Mucosa of rectum (tissue), 2 donors: ENCODE measurements at regions not wholly inside any gene's neighbourhood (a gene's known extent, or its start where the extent isn't known, plus 50 kb on each side); places are given as distances from the start of the nearest gene placed in this dataset.
A peak's percentile ranks its signal among the peaks of the same experiment; 100 is the strongest.

Experiments used
- H3K27ac ChIP-seq, 2 donors: one replicate each; pipeline ENCODE4 v1.7.0; 2013; ENCODE audit warnings: inconsistent platforms in 2 of 2, low read depth in 2 of 2, low read length in 2 of 2
- H3K27me3 ChIP-seq, 2 donors: one replicate each; pipeline ENCODE4 v1.7.0; 2013; ENCODE audit warnings: low read length in 2 of 2; ENCODE audit not compliant: control insufficient read depth in 2 of 2, insufficient read depth in 2 of 2
- H3K36me3 ChIP-seq, 2 donors: one replicate each; pipeline ENCODE4 v1.7.0; 2013; ENCODE audit warnings: low read length in 2 of 2; ENCODE audit not compliant: control insufficient read depth in 2 of 2, insufficient read depth in 2 of 2
- H3K4me1 ChIP-seq, 2 donors: one replicate each; pipeline ENCODE4 v1.7.0; 2013; ENCODE audit warnings: low read length in 2 of 2, mild to moderate bottlenecking in 1 of 2; ENCODE audit not compliant: control insufficient read depth in 2 of 2, insufficient read depth in 2 of 2
- H3K4me3 ChIP-seq, 2 donors: one replicate each; pipeline ENCODE4 v1.7.0; 2013; ENCODE audit warnings: low read length in 2 of 2
- H3K9ac ChIP-seq, 2 donors: one replicate each; pipeline ENCODE4 v1.7.0; 2013; ENCODE audit warnings: low read length in 2 of 2, low read depth in 1 of 2, mild to moderate bottlenecking in 1 of 2
- H3K9me3 ChIP-seq, 2 donors: one replicate each; pipeline ENCODE4 v1.7.0; 2013; ENCODE audit warnings: low read length in 2 of 2; ENCODE audit not compliant: control insufficient read depth in 2 of 2
- donor health status: healthy.
- donor health status: Normal muscosa, but diverticular disease.

DNA sequence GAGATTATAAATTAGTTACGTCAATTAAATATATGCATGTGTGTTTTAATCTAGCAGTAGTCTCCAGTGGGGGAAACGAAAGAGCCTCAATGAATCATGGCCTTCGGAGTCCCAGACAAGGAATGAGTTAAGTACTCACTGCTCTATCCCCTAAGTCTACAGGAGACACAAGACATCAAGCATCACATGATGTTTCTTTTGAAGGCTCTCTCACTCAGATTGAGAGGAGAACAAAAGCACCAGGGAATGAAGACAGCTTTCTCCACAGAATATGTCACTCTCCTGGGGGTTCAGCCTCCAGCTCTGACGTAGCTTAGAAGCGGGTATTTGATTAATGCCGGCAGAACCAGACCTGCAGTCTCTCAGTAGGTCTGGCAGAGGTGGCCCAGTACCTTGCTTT lies 381.4 kb downstream of the ACTL7B start:
- Histone ChIP-seq H3K9ac (no peak overlapping the region), H3K4me1 (peaks cover 21 to 38% of the 10 kb centered on the region in 2 donors), H3K36me3 (no peaks in the 10 kb centered on the region), H3K27ac (no peak overlapping the region), H3K9me3 (no peaks in the 10 kb centered on the region), H3K27me3 (no peaks in the 10 kb centered on the region), H3K4me3 (no peak overlapping the region)

DNA sequence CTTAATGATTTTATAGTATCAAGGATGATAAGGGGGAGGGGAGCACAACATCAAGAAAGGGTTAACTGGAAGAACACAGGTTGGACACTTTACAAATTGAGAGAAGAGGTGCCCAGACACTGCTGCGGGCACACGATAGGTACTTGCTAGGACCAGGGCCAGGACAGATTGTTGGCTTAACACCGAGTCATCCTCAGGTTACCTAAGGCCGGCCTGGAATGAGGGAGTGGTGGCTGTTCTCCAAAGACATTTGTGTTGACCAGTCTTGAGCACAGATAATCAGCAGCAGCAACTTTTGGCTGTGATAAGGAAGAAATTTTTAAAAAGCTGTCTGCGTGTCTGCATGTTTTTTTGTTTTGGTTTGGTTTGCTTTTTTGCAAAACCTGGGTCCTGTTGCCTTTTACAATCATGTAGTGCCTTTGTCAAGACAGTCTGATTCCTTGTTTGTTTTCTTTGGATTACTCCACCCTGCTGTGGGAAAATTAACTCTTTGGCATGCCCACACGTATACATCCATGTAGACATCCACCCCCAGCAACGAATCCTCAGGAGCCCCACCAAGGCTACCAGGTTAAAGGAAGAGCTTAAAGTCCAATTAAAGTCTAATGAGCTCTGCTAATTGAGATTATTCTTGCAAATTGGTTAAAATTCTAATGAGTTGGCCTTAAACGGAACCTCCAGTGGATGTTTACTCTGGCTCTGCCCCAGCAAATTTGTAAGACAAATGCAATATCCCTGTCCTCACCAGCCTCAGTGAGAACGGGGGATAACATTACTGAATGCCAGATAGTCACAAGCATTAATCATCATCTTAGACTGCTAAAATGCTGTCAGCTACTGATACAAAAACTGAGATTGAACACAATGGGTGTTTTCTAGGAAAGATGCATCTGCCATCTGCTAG lies 382.3 kb downstream of the ACTL7B start:
- H3K27me3 ChIP-seq, result no peaks in the 10 kb centered on the region
- H3K9ac ChIP-seq, result peak overlapping the region in 1 of 2 donors; percentile 5
- H3K36me3 ChIP-seq, result no peaks in the 10 kb centered on the region
- no peaks in the 10 kb centered on the region for H3K9me3 ChIP-seq
- H3K4me1 ChIP-seq, result peaks cover 17 to 32% of the 10 kb centered on the region in 2 donors
- peak overlapping the region in 1 of 2 donors; percentile 15 for H3K27ac ChIP-seq
- H3K4me3 ChIP-seq, result no peak overlapping the region

- Histone ChIP-seq H3K4me1 (peaks cover 19 to 32% of the 10 kb centered on the region in 2 donors), H3K9ac (no peak overlapping the region), H3K27me3 (no peaks in the 10 kb centered on the region)
Observed at GRCh38 chr9:108469654-108470053, 386.1 kb downstream of the ACTL7B start.

GRCh38 chr9:108468364-108468763 lies 387.4 kb downstream of the ACTL7B start:
- Histone ChIP-seq H3K36me3 (no peaks in the 10 kb centered on the region), H3K9ac (no peak overlapping the region), H3K9me3 (no peaks in the 10 kb centered on the region), H3K4me3 (no peak overlapping the region), H3K27me3 (no peaks in the 10 kb centered on the region), H3K27ac (peak overlapping the region; percentile 40 to 77), H3K4me1 (peaks cover 18 to 22% of the 10 kb centered on the region in 2 donors)

More at GRCh38 chr9:108469654-108470053, 386.1 kb downstream of the ACTL7B start:
- Histone ChIP-seq H3K4me3 (no peak overlapping the region), H3K9me3 (no peaks in the 10 kb centered on the region), H3K27ac (no peak overlapping the region), H3K36me3 (no peaks in the 10 kb centered on the region)

DNA sequence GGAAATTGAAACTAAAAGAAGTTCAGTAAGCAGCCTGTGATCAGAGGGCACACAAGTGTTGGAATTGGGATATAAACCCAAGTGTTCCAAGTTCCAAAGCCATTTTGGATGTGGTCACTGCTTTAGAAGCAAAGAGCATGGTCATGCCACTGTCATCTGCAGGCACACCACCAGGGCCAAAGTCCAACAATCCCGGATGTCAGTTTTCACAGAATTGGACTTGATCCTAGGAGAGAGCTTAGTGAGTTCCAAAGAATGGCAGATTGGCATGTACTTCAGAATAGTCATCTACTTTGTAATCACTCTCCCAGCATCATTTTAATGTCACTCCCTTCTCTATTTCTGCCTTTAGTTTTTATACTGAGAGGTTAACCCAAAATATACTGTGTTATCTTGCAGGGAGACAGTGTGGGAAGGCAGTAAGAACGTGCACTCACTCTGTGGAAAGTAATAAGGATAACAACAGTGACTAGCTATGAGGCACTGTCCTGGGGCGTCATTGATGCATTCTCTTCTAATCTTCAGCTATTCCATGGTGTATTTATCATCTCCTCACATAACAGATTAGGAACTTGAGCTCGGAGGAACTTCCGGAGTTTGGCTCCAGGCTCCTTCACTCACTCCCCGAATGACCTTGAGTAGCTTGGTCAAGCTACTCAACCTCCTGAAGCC lies 388.0 kb downstream of the ACTL7B start:
- H3K36me3 ChIP-seq, result no peaks in the 10 kb centered on the region
- H3K27me3 ChIP-seq, result no peaks in the 10 kb centered on the region
- H3K9ac ChIP-seq, result no peak overlapping the region
- peak overlapping the region; percentile 40 to 77 for H3K27ac ChIP-seq
- H3K4me1 ChIP-seq, result peaks cover 13 to 17% of the 10 kb centered on the region in 2 donors
- no peaks in the 10 kb centered on the region for H3K9me3 ChIP-seq
- peak overlapping the region; percentile 5 to 38 for H3K4me3 ChIP-seq

DNA sequence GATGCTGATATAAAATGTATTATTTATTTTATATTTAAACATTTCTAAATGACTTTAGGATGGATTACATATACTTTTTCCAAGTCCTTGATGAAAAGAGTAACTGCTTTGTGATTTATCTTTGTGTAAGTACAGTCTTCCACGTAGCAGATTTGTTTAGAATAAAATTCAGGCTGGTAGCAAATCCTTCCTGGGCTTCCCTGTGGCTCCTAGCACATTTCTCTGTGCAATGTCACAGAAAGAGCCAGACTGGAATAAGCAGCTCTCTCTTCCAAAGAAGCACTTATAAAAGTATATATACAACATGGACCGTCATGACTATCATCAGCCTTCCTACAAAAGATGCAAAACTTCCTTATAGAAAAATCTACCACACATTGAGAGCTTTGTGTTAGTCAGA lies 388.6 kb downstream of the ACTL7B start:
- Histone ChIP-seq H3K9me3 (no peaks in the 10 kb centered on the region), H3K4me1 (peaks cover 13 to 16% of the 10 kb centered on the region in 2 donors), H3K9ac (no peak overlapping the region), H3K36me3 (no peaks in the 10 kb centered on the region), H3K27ac (peak overlapping the region; percentile 45 to 77), H3K27me3 (no peaks in the 10 kb centered on the region), H3K4me3 (peak overlapping the region in 1 of 2 donors; percentile 38)

DNA sequence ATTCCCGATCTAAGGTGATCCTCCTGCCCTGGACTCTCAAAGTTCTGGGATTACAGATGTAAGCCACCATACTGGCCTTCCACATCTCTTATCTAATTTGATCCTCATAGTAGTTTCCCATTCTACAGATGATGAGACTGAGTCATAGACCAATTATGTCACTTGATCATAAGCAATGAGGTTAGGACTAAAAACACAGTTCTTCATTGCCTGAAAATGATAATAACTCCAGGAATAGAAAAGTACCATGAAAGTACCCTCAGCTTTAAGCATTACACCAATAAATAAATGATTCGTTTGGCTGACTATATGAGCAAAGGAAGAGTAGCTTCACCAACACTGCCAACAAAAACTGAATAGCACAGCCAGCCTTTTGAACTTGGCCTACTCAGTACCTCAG lies 389.5 kb downstream of the ACTL7B start:
- Histone ChIP-seq H3K27ac (no peak overlapping the region), H3K9me3 (no peaks in the 10 kb centered on the region), H3K4me1 (peaks cover 13 to 16% of the 10 kb centered on the region in 2 donors), H3K9ac (no peak overlapping the region), H3K36me3 (no peaks in the 10 kb centered on the region), H3K4me3 (no peak overlapping the region), H3K27me3 (no peaks in the 10 kb centered on the region)

GRCh38 chr9:108463932-108464606 lies 391.7 kb downstream of the ACTL7B start:
- Histone ChIP-seq H3K9ac (no peak overlapping the region), H3K27ac (no peak overlapping the region), H3K27me3 (no peaks in the 10 kb centered on the region), H3K4me3 (no peak overlapping the region), H3K36me3 (no peaks in the 10 kb centered on the region), H3K9me3 (no peaks in the 10 kb centered on the region), H3K4me1 (peaks cover 13% of the 10 kb centered on the region in 2 donors)

DNA sequence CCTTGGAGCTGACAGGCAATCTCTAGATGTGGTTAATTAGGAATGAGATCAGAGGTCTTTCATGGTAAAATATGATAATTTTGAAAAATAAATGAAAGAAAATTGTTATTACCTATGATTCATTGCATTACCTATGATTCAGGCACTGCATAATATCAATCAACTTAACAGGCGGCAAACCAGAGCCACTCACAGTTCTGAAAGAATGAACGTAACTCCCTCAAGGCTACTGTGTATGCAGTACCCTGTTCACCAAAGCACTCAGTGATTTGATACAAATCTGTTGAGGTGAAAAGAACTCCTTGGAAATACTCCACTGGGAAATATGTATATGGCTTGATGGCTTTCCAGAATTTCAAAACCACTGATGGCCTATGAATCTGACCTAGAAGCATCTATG lies 398.9 kb downstream of the ACTL7B start:
- no peak overlapping the region for H3K9ac ChIP-seq
- H3K9me3 ChIP-seq, result no peaks in the 10 kb centered on the region
- no peak overlapping the region for H3K4me3 ChIP-seq

More for the DNA sequence above, 398.9 kb downstream of the ACTL7B start:
- H3K27ac ChIP-seq, result no peak overlapping the region
- H3K27me3 ChIP-seq, result no peaks in the 10 kb centered on the region
- no peaks in the 10 kb centered on the region for H3K36me3 ChIP-seq
- no peaks in the 10 kb centered on the region for H3K4me1 ChIP-seq
